ENCODE measurements at regions not wholly inside any gene's neighbourhood (a gene's known extent, or its start where the extent isn't known, plus 50 kb on each side); places are given as distances from the start of the nearest gene placed in this dataset.

GRCh38 chr1:56061824-56062223 is 517.5 kb downstream of the PLPP3 start:
- DNase-seq, result no peak

GRCh38 chr1:56060906-56061305 is 518.5 kb downstream of the PLPP3 start:
- no peak for DNase-seq

- no peak for DNase-seq
Measured at GRCh38 chr1:56057466-56058405, 521.6 kb downstream of the PLPP3 start.

- peak; percentile 22 for DNase-seq
Measured at GRCh38 chr1:56056438-56057287, 522.7 kb downstream of the PLPP3 start.

GRCh38 chr1:56054959-56055358 is 524.4 kb downstream of the PLPP3 start:
- no peak for DNase-seq

GRCh38 chr1:56052041-56052440 is 527.3 kb downstream of the PLPP3 start:
- no peak for DNase-seq

- DNase-seq, result no peak
Measured at GRCh38 chr1:56050911-56051310, 528.5 kb downstream of the PLPP3 start.

GRCh38 chr1:56045477-56045876 is 533.9 kb downstream of the PLPP3 start:
- no peak for DNase-seq

GRCh38 chr1:56045062-56045461 is 534.3 kb downstream of the PLPP3 start:
- no peak for DNase-seq

- no peak for DNase-seq
Measured at GRCh38 chr1:56036479-56036878, 542.9 kb downstream of the PLPP3 start.

GRCh38 chr1:56034847-56035481 is 544.4 kb downstream of the PLPP3 start:
- no peak for DNase-seq

GRCh38 chr1:56034222-56034621 is 545.1 kb downstream of the PLPP3 start:
- DNase-seq, result no peak

GRCh38 chr1:56033321-56034037 is 545.9 kb downstream of the PLPP3 start:
- no peak for DNase-seq

GRCh38 chr1:56032096-56032676 is 547.2 kb downstream of the PLPP3 start:
- no peak for DNase-seq

GRCh38 chr1:56031001-56031400 is 548.4 kb downstream of the PLPP3 start:
- no peak for DNase-seq

- DNase-seq, result no peak
Measured at GRCh38 chr1:56029319-56030003, 549.9 kb downstream of the PLPP3 start.

- no peak for DNase-seq
Measured at GRCh38 chr1:56028911-56029310, 550.5 kb downstream of the PLPP3 start.

GRCh38 chr1:56028244-56028643 is 551.1 kb downstream of the PLPP3 start:
- no peak for DNase-seq

- DNase-seq, result no peak
Measured at GRCh38 chr1:56025942-56026341, 553.4 kb downstream of the PLPP3 start.

GRCh38 chr1:56024155-56024554 is 555.2 kb downstream of the PLPP3 start:
- no peak for DNase-seq

GRCh38 chr1:56019922-56020321 is 559.4 kb downstream of the PLPP3 start:
- DNase-seq, result no peak

- DNase-seq, result no peak
Measured at GRCh38 chr1:56019472-56019871, 559.9 kb downstream of the PLPP3 start.
